ENCODE measurements at regions not wholly inside any gene's neighbourhood (a gene's known extent, or its start where the extent isn't known, plus 50 kb on each side); places are given as distances from the start of the nearest gene placed in this dataset.

DNA sequence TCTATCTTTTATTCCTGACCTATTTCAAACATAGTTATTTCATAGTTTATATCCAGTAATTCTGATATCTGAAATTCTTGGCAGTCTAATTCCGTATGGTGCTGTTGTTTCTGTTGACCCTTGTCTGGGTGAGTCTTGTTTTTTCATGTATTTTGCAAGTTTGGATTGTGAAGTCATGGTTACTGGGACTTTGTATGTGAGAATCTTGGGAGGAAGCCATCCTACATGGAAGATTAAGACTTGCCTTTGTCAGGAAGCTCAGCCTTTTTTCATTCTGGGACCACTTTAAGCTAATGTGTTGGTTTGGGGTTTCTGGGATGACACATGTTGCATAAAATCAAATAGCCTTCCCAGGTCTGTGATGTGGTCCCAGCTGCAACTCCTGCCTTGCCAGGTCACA is 191.6 kb upstream of the E2F7 start (continued):
- TF ChIP-seq TBL1XR1 (IDR thresholded peaks at IDR 0.05; ENCODE audit: low read depth, low read length) (no peak), KAT2A (conservative IDR thresholded peaks at IDR 0.05; ENCODE audit: control insufficient read depth, low read depth, low read length) (no peak), RCOR1 (conservative IDR thresholded peaks at IDR 0.05; ENCODE audit: low read depth, low read length) (no peak)

- no peak for TF ChIP-seq HSF1 (IDR thresholded peaks at IDR 0.05; ENCODE audit: low read depth, low read length)
- TF ChIP-seq FOS (IDR thresholded peaks at IDR 0.05; ENCODE audit: borderline replicate concordance, extremely low read depth, insufficient read length) = no peak
- TF ChIP-seq CBFB (IDR thresholded peaks at IDR 0.05; ENCODE audit: low read depth) = no peak
- TF ChIP-seq TARDBP (IDR thresholded peaks at IDR 0.05; ENCODE audit: borderline replicate concordance) = no peak
- no peak for TF ChIP-seq MYC (IDR thresholded peaks at IDR 0.05; ENCODE audit: insufficient read depth, insufficient read length, insufficient replicate concordance, low read length, severe bottlenecking)
- no peak for TF ChIP-seq KDM1A (IDR thresholded peaks at IDR 0.05; ENCODE audit: borderline replicate concordance)
- no peak for TF ChIP-seq BHLHE40 (IDR thresholded peaks at IDR 0.05; ENCODE audit: borderline replicate concordance in 1 of 2, low read depth in 2 of 2, low read length in 1 of 2)
- TF ChIP-seq FOXK2 (IDR thresholded peaks at IDR 0.05) = no peak
- TF ChIP-seq ZSCAN29 (IDR thresholded peaks at IDR 0.05) = no peak
- TF ChIP-seq TAF1 (IDR thresholded peaks at IDR 0.05; ENCODE audit: borderline replicate concordance, low read depth, low read length) = no peak
- TF ChIP-seq BACH1 (IDR thresholded peaks at IDR 0.05; ENCODE audit: borderline replicate concordance) = no peak
- no peak for TF ChIP-seq ZNF24 (IDR thresholded peaks at IDR 0.05)
- TF ChIP-seq ZNF592 (IDR thresholded peaks at IDR 0.05) = no peak
- no peak for TF ChIP-seq HDGF (IDR thresholded peaks at IDR 0.05)
- WGBS (ENCODE audit: insufficient coverage, insufficient replicate concordance, low lambda C conversion rate, missing lambda C conversion rate) = 0% methylated on average over 2 of the region's 2 CpGs
- SMC1A ChIA-PET (ENCODE audit: uncharacterized antibody, unreplicated experiment) = no interaction called here
- Histone ChIP-seq H4K20me1 (ENCODE audit: control insufficient read depth, insufficient read depth) (no peaks in the 10 kb centered on the region), H2AFZ (ENCODE audit: control insufficient read depth, low read depth, low read length) (no peak overlapping the region), H3K27me3 (replicated peaks in 1 of 2; ENCODE audit: control insufficient read depth in 2 of 2, insufficient read depth in 2 of 2, low read length in 1 of 2) (no peaks in the 10 kb centered on the region), H3K4me3 (no peak overlapping the region), H3K4me1 (ENCODE audit: control insufficient read depth, insufficient read depth, low read length) (no peaks in the 10 kb centered on the region), H3K9me3 (replicated peaks; ENCODE audit: control insufficient read depth, insufficient read depth, low read length) (no peaks in the 10 kb centered on the region), H3K79me2 (ENCODE audit: control insufficient read depth, insufficient read depth, low read length) (no peaks in the 10 kb centered on the region), H3K27ac (ENCODE audit: control insufficient read depth, insufficient read depth) (no peak overlapping the region), H3K36me3 (ENCODE audit: control insufficient read depth in 2 of 2, insufficient read depth in 2 of 2, low read length in 1 of 2) (no peaks in the 10 kb centered on the region), H3K9ac (ENCODE audit: control insufficient read depth, insufficient read depth, low read length) (no peak overlapping the region), H3K4me2 (ENCODE audit: control insufficient read depth, insufficient read depth) (no peak overlapping the region)
- intact Hi-C loops (cut with micrococcal nuclease; ENCODE audit: unreplicated experiment) (no loop called here), in situ Hi-C loops (cut with MboI) (no loop called here)
- BruUV-seq (replicated peaks) = no TSS peak
- POLR2A ChIA-PET = no interaction called here
- RAD21 ChIA-PET (ENCODE audit: unreplicated experiment) = no interaction called here
- CTCF ChIA-PET = no interaction called here
- DNase-seq (ENCODE audit: low read depth, low spot score) (no peak), FAIRE-seq (no peak), ATAC-seq (no peak)
Observed at GRCh38 chr12:77253321-77253720, 188.0 kb upstream of the E2F7 start.

Data from GM12878 (cell line).